Transverse colon (tissue), 4 donors: ENCODE measurements at regions not wholly inside any gene's neighbourhood (a gene's known extent, or its start where the extent isn't known, plus 50 kb on each side); places are given as distances from the start of the nearest gene placed in this dataset.

Source experiments
- POLR2AphosphoS5 ChIP-seq, 3 donors: sonication (generic); formaldehyde crosslinking; IDR thresholded peaks; one replicate each; pipeline ENCODE4 v1.6.1; 2016; ENCODE audit warnings: antibody characterized with exemption in 3 of 3
- TF ChIP-seq, protein P1 (sequence below), 5 experiments: fragments of 200-600 bp in 3 of 5; fragments of 450-650 bp in 2 of 5; sonication (generic) in 3 of 5; IDR thresholded peaks; 1 replicate in 2 of 5; 2 replicates in 3 of 5; pipeline ENCODE4 v1.5.1; 2016 to 2017; ENCODE audit warnings: antibody characterized with exemption in 5 of 5, inconsistent platforms in 3 of 5, mild to moderate bottlenecking in 2 of 5, moderate library complexity in 1 of 5

- TF ChIP-seq, protein P1, sequence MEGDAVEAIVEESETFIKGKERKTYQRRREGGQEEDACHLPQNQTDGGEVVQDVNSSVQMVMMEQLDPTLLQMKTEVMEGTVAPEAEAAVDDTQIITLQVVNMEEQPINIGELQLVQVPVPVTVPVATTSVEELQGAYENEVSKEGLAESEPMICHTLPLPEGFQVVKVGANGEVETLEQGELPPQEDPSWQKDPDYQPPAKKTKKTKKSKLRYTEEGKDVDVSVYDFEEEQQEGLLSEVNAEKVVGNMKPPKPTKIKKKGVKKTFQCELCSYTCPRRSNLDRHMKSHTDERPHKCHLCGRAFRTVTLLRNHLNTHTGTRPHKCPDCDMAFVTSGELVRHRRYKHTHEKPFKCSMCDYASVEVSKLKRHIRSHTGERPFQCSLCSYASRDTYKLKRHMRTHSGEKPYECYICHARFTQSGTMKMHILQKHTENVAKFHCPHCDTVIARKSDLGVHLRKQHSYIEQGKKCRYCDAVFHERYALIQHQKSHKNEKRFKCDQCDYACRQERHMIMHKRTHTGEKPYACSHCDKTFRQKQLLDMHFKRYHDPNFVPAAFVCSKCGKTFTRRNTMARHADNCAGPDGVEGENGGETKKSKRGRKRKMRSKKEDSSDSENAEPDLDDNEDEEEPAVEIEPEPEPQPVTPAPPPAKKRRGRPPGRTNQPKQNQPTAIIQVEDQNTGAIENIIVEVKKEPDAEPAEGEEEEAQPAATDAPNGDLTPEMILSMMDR (IDR thresholded peaks at IDR 0.05): no peak
- TF ChIP-seq POLR2AphosphoS5 (IDR thresholded peaks at IDR 0.05): no peak
Measured at GRCh38 chr5:18526792-18527405, 892.6 kb downstream of the TAF11L14 start.
